Effector CD4-positive, alpha-beta T cell (primary cell): ENCODE measurements at regions not wholly inside any gene's neighbourhood (a gene's known extent, or its start where the extent isn't known, plus 50 kb on each side); places are given as distances from the start of the nearest gene placed in this dataset.

Experiments used
- DNase-seq: peaks from one replicate; pipeline ENCODE4 v3.0.0-alpha.2; 2020

- DNase-seq = no peak
Measured at GRCh38 chr11:70521475-70522308, 123.4 kb downstream of the CTTN start.

GRCh38 chr11:70522309-70522592 is 123.9 kb downstream of the CTTN start:
- no peak for DNase-seq

GRCh38 chr11:70522593-70523311 is 124.4 kb downstream of the CTTN start:
- DNase-seq = no peak

GRCh38 chr11:70523384-70524095 is 125.2 kb downstream of the CTTN start:
- no peak for DNase-seq

- no peak for DNase-seq
Measured at GRCh38 chr11:70524096-70524922, 126.0 kb downstream of the CTTN start.

- DNase-seq = no peak
Measured at GRCh38 chr11:70525006-70525405, 126.7 kb downstream of the CTTN start.

- DNase-seq = no peak
Measured at GRCh38 chr11:70525466-70525865, 127.1 kb downstream of the CTTN start.

- DNase-seq = no peak
Measured at GRCh38 chr11:70526116-70527045, 128.1 kb downstream of the CTTN start.

- DNase-seq = no peak
Measured at GRCh38 chr11:70527046-70527395, 128.7 kb downstream of the CTTN start.

- no peak for DNase-seq
Measured at GRCh38 chr11:70527429-70528045, 129.2 kb downstream of the CTTN start.

- DNase-seq = no peak
Measured at GRCh38 chr11:70528046-70528793, 129.9 kb downstream of the CTTN start.

GRCh38 chr11:70528794-70529580 is 130.7 kb downstream of the CTTN start:
- DNase-seq = no peak

GRCh38 chr11:70530010-70530409 is 131.7 kb downstream of the CTTN start:
- DNase-seq = no peak

- DNase-seq = no peak
Measured at GRCh38 chr11:70530629-70531185, 132.4 kb downstream of the CTTN start.

GRCh38 chr11:70531281-70532065 is 133.1 kb downstream of the CTTN start:
- no peak for DNase-seq

- no peak for DNase-seq
Measured at GRCh38 chr11:70532066-70532440, 133.7 kb downstream of the CTTN start.

GRCh38 chr11:70532731-70533130 is 134.4 kb downstream of the CTTN start:
- no peak for DNase-seq

- no peak for DNase-seq
Measured at GRCh38 chr11:70535191-70535971, 137.1 kb downstream of the CTTN start.
